HG03064 (cell line): ENCODE measurements at regions not wholly inside any gene's neighbourhood (a gene's known extent, or its start where the extent isn't known, plus 50 kb on each side); places are given as distances from the start of the nearest gene placed in this dataset.

Experiments
- ATAC-seq: cut with Tn5 transposase; IDR thresholded peaks from one replicate; pipeline ENCODE4 v1.9.1; 2021; ENCODE audit warnings: low read depth; ENCODE audit not compliant: unreplicated experiment

- no peak for ATAC-seq
Measured at GRCh38 chr1:199843861-199844260, 183.6 kb upstream of the NR5A2 start.

GRCh38 chr1:199847021-199847420 lies 180.5 kb upstream of the NR5A2 start:
- no peak for ATAC-seq

- ATAC-seq, result no peak
Measured at GRCh38 chr1:199851439-199852140, 175.9 kb upstream of the NR5A2 start.

GRCh38 chr1:199854686-199855321 lies 172.7 kb upstream of the NR5A2 start:
- ATAC-seq, result no peak

GRCh38 chr1:199855580-199855979 lies 171.9 kb upstream of the NR5A2 start:
- no peak for ATAC-seq

- ATAC-seq, result no peak
Measured at GRCh38 chr1:199856216-199856780, 171.2 kb upstream of the NR5A2 start.

- ATAC-seq, result no peak
Measured at GRCh38 chr1:199857108-199857507, 170.4 kb upstream of the NR5A2 start.

GRCh38 chr1:199857516-199857915 lies 170.0 kb upstream of the NR5A2 start:
- no peak for ATAC-seq

- no peak for ATAC-seq
Measured at GRCh38 chr1:199858171-199858570, 169.3 kb upstream of the NR5A2 start.

GRCh38 chr1:199858856-199859255 lies 168.7 kb upstream of the NR5A2 start:
- no peak for ATAC-seq

- ATAC-seq, result no peak
Measured at GRCh38 chr1:199859491-199859933, 168.0 kb upstream of the NR5A2 start.

- no peak for ATAC-seq
Measured at GRCh38 chr1:199861020-199861795, 166.3 kb upstream of the NR5A2 start.

GRCh38 chr1:199862047-199862446 lies 165.5 kb upstream of the NR5A2 start:
- ATAC-seq, result no peak

- ATAC-seq, result no peak
Measured at GRCh38 chr1:199866210-199866617, 161.3 kb upstream of the NR5A2 start.

GRCh38 chr1:199867601-199868000 lies 159.9 kb upstream of the NR5A2 start:
- ATAC-seq, result no peak

- ATAC-seq, result no peak
Measured at GRCh38 chr1:199868777-199869176, 158.7 kb upstream of the NR5A2 start.

- no peak for ATAC-seq
Measured at GRCh38 chr1:199875337-199875736, 152.2 kb upstream of the NR5A2 start.

GRCh38 chr1:199875856-199876255 lies 151.7 kb upstream of the NR5A2 start:
- ATAC-seq, result no peak

GRCh38 chr1:199877526-199878384 lies 149.8 kb upstream of the NR5A2 start:
- no peak for ATAC-seq

- no peak for ATAC-seq
Measured at GRCh38 chr1:199878823-199879222, 148.7 kb upstream of the NR5A2 start.
